MCF 10A (cell line): ENCODE measurements at regions not wholly inside any gene's neighbourhood (a gene's known extent, or its start where the extent isn't known, plus 50 kb on each side); places are given as distances from the start of the nearest gene placed in this dataset.

Source experiments
- BruUV-seq: library from RNA; stranded (reverse); fragments of 400-500 nt; replicated peaks from 2 replicates; lab custom pipeline; 2021; lab: Mats Ljungman, UMichigan
- CTCF ChIA-PET: fragments of 300-600 bp; sonication (Branson Sonifier 250); formaldehyde crosslinking; extraction: SDS; loops from one replicate; lab custom pipeline; 2021; ENCODE audit warnings: antibody characterized with exemption, inconsistent platforms; lab: Yijun Ruan, JAX
- POLR2A ChIA-PET: fragments of 300-600, 350-650 bp; sonication (Branson Sonifier 250); formaldehyde crosslinking; extraction: SDS; loops from one replicate; lab custom pipeline; 2020; ENCODE audit warnings: antibody characterized with exemption, inconsistent platforms; lab: Yijun Ruan, JAX
- DNase-seq: peaks from one replicate; pipeline ENCODE4 v3.0.0-alpha.2; 2018; ENCODE audit not compliant: unreplicated experiment
- H3K27ac Mint-ChIP-seq: one replicate; pipeline ENCODE4 v1.8.0; 2022; ENCODE audit warnings: mild to moderate bottlenecking, low read depth, mixed read lengths; ENCODE audit not compliant: unreplicated experiment
- H3K27me3 Mint-ChIP-seq: one replicate; pipeline ENCODE4 v1.8.0; 2022; ENCODE audit warnings: mixed read lengths; ENCODE audit not compliant: insufficient read depth, unreplicated experiment
- H3K36me3 Mint-ChIP-seq: one replicate; pipeline ENCODE4 v1.8.0; 2022; ENCODE audit warnings: mild to moderate bottlenecking, moderate library complexity, mixed read lengths; ENCODE audit not compliant: insufficient read depth, unreplicated experiment
- H3K4me1 Mint-ChIP-seq: one replicate; pipeline ENCODE4 v1.8.0; 2022; ENCODE audit warnings: mixed read lengths; ENCODE audit not compliant: insufficient read depth, unreplicated experiment
- H3K4me3 Mint-ChIP-seq: one replicate; pipeline ENCODE4 v1.8.0; 2022; ENCODE audit warnings: mild to moderate bottlenecking, moderate library complexity, mixed read lengths; ENCODE audit not compliant: unreplicated experiment
- H3K9me3 Mint-ChIP-seq: one replicate; pipeline ENCODE4 v1.8.0; 2022; ENCODE audit warnings: mixed read lengths; ENCODE audit not compliant: unreplicated experiment
- CTCF ChIP-seq: fragments of 200-600 bp; IDR thresholded peaks from one replicate; pipeline ENCODE4 v1.8.0; 2022; ENCODE audit warnings: antibody characterized with exemption, mild to moderate bottlenecking; ENCODE audit not compliant: unreplicated experiment
- intact Hi-C: fragments of 100-400 bp; cut with micrococcal nuclease; formaldehyde crosslinking; loops from 2 replicates; pipeline ENCODE4 v1.14.1; 2022

DNA sequence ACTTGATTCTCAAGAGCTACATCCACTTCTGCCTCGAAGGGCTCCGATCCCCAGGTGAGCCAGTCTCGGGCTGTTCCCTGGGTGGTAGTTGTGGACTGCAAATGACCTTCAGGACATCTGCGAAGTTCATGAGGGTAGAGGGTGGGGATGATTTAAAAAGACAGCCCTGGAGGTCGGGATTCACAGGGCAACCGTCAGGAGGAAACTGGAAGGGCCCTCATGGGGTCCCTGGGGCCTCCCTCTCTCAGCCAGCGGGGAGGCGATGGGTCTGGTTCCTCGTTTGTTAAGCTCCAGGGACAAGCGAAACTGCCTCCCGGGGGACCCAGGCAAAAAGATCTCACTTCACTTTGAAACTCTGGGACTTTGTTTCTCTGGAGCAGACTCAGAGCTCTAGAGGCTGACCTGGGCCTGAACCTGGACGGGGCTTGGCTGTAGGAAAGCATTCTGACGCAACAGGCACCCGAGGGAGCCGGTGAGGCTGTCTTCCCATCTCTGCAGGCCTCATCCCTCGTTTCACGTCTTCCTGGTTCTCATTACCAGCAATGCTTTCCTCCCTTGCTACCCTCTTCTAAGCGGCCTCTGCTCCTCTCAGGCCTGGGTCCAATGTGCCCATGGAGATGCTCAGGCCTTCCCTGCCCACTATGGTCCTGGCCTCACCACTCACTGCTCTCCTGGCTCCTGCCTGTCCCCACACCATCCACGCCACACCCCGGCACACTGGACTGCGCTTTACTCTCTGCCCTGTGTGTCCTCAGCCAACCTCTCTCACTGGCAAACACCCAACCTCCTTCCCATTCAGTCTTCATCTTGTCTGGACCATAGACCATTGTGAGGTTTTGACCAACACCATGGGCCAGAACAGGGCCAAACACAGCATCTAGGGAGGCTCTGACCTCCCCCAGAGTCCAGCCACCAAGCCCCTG, 214.2 kb upstream of the TNRC6C start:
- no TSS peak for BruUV-seq
- CTCF ChIA-PET: no interaction called here
- H3K27ac Mint-ChIP-seq: no peak overlapping the region
- no peaks in the 10 kb centered on the region for H3K4me1 Mint-ChIP-seq
- peaks cover 31% of the 10 kb centered on the region for H3K27me3 Mint-ChIP-seq
- DNase-seq: no peak
- no peak overlapping the region for H3K4me3 Mint-ChIP-seq
- no peak for TF ChIP-seq CTCF
- intact Hi-C loops: no loop called here
- POLR2A ChIA-PET: no interaction called here
- no peaks in the 10 kb centered on the region for H3K36me3 Mint-ChIP-seq
- H3K9me3 Mint-ChIP-seq: peaks cover 15% of the 10 kb centered on the region

DNA sequence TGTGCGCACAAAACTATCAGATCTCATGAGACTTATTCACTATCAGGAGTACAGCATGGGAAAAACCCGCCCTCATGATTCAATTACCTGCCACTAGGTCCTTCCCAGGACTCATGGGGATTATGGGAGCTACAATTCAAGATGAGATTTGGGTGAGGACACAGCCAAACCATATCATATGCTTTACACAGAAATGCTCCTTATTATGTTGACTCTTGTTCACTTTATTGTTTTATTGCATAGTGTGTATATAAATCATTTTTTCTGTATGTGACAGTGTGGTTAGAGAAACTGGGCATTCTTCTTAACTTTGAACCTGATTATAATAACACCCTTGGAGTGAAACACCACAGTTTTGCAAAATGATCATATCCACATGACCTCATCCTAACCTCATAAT, 212.8 kb upstream of the TNRC6C start:
- H3K27me3 Mint-ChIP-seq: peaks cover 19% of the 10 kb centered on the region
- TF ChIP-seq CTCF: no peak
- BruUV-seq: no TSS peak
- no peak for DNase-seq
- intact Hi-C loops: no loop called here
- CTCF ChIA-PET: no interaction called here
- POLR2A ChIA-PET: interaction anchor here (1.3 kb wide), 1 partner anchor 17 kb away, joined by 3 read pairs; no protein-coding TSS in a partner anchor
- peaks cover 15% of the 10 kb centered on the region for H3K9me3 Mint-ChIP-seq
- H3K36me3 Mint-ChIP-seq: no peaks in the 10 kb centered on the region
- no peak overlapping the region for H3K4me3 Mint-ChIP-seq
- H3K27ac Mint-ChIP-seq: no peak overlapping the region
- H3K4me1 Mint-ChIP-seq: no peaks in the 10 kb centered on the region

DNA sequence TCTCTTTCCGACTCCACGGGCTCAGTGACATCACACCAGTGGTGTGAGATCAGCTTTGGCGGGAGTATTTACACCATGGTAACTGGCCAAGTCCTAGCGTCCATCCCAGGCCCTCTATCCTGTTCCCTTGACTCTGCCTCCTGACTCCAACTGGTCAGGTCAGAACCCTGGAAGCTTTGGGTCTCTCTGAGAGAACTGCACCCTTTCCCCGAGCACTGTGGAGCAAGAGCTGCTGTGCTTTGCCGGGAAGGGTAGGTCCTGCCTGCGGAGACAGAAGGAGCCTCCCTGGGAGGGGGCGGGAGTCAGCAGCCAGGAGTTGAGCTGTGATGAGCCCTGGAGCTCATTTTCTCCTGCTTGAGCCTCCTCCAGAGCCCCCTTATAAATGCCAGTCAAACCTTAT, 212.1 kb upstream of the TNRC6C start:
- intact Hi-C loops: no loop called here
- peaks cover 15% of the 10 kb centered on the region for H3K9me3 Mint-ChIP-seq
- POLR2A ChIA-PET: interaction anchor here (1.3 kb wide), 1 partner anchor 16 kb away, joined by 3 read pairs; no protein-coding TSS in a partner anchor
- no peak for TF ChIP-seq CTCF
- no peaks in the 10 kb centered on the region for H3K4me1 Mint-ChIP-seq
- no peaks in the 10 kb centered on the region for H3K36me3 Mint-ChIP-seq
- CTCF ChIA-PET: interaction anchor here (0.5 kb wide), 1 partner anchor 27 kb away, joined by 3 read pairs; no protein-coding TSS in a partner anchor
- peaks cover 19% of the 10 kb centered on the region for H3K27me3 Mint-ChIP-seq
- no TSS peak for BruUV-seq
- H3K4me3 Mint-ChIP-seq: no peak overlapping the region
- no peak for DNase-seq
- no peak overlapping the region for H3K27ac Mint-ChIP-seq

DNA sequence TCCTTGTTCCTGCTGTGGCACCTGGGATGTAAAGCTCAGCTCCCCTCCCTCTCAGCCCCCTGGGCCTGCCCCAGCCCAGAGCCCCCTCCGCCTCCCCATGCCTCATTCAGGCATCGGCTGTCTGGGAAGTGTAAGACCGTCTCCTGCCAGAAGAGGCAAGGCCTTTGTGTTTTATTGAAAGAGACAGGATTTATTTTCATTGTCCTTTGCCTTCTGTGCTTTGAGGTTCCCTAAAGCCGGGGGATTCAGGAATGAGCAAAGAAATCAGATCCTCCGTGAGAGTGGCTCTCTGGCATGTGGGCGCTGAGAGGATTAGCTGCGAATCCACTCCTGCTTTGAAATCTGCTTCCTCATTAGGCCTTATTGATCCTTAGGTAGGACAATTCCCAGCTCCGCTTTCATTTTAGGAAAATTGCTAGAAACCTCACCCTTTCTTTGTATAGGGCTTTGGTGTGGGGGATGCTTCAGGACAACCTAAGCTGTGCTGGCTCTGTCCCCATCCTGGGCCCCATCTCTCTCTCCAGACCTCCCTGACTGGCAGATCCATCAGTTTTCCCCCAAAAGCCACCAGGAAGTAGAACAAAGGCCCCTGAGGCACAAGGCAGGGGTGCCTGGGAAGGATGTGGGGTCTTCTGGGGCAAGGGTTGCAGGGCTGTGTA, 211.5 kb upstream of the TNRC6C start:
- H3K4me3 Mint-ChIP-seq: no peak overlapping the region
- H3K9me3 Mint-ChIP-seq: peaks cover 15% of the 10 kb centered on the region
- peaks cover 22% of the 10 kb centered on the region for H3K27me3 Mint-ChIP-seq
- ChIA-PET CTCF (no interaction called here), POLR2A (interaction anchor here (1.3 kb wide), 1 partner anchor 15 kb away, joined by 3 read pairs; no protein-coding TSS in a partner anchor)
- DNase-seq: no peak
- no peaks in the 10 kb centered on the region for H3K36me3 Mint-ChIP-seq
- H3K27ac Mint-ChIP-seq: no peak overlapping the region
- no TSS peak for BruUV-seq
- H3K4me1 Mint-ChIP-seq: no peaks in the 10 kb centered on the region
- no peak for TF ChIP-seq CTCF
- intact Hi-C loops: no loop called here
